HG03135 (cell line): ENCODE measurements at regions not wholly inside any gene's neighbourhood (a gene's known extent, or its start where the extent isn't known, plus 50 kb on each side); places are given as distances from the start of the nearest gene placed in this dataset.
"Not testable (repeated sequence)": the region's sequence is repeated elsewhere in the genome, so short reads cannot be mapped to it uniquely, and the experiment has no call there.

Source experiments
- ATAC-seq: cut with Tn5 transposase; IDR thresholded peaks from one replicate; pipeline ENCODE4 v1.9.1; 2021; ENCODE audit warnings: mild to moderate bottlenecking, moderate library complexity; ENCODE audit not compliant: unreplicated experiment

DNA sequence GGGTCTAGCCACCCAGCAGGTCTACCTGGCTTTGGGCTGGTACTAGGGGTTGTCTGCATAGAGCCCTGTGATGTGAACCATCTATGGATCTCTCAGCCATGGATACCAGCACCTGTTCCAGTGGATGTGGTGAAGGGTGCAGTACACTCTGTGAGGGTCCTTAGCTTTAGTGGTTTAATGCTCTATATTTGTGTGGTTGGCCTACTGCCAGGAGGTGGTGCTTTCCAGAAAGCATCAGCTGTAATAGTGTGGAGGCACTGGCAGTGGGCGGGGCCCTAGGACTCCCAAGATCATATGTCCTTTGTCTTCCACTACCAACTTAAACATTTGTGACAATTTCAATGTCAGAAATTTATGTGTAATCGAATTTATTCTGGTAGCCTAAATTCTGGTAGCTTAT is 1065.1 kb downstream of the RPIA start:
- not testable (repeated sequence) for ATAC-seq

DNA sequence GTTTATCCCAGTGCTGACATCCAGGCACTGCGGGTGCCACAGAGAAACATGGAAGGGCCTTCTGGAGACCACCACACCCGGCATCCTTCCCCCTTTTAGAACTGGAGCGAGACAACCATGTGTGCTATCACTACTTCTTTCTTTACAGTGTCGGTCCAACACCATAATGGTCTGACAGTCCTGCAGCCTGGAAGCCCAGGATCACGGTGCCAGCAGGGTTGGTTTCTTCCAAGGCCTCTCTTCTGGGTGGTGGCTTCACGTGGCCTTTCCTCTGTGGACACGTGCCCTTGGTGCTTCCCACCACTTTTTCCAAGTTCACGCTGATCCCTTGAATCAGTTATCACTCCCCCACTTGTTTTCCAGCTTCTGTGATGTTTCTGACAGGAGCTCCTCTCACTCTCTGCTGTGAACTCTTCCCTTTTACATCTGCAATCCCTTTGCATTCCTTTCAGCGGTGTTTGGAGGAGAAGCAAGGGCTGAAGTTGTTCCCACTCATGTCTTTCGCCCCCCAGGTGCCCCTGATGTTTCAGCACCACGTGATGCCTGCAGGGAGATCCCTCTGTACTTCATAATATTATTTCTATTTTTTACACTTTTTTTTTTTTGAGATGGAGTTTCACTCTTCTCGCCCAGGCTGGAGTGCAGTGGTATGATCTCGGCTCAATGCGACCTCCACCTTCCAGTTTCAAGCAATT is 1067.0 kb downstream of the RPIA start:
- not testable (repeated sequence) for ATAC-seq

- ATAC-seq: not testable (repeated sequence)
Observed at GRCh38 chr2:89760762-89761161, 1069.3 kb downstream of the RPIA start.

GRCh38 chr2:89761171-89761570 is 1069.7 kb downstream of the RPIA start:
- not testable (repeated sequence) for ATAC-seq

DNA sequence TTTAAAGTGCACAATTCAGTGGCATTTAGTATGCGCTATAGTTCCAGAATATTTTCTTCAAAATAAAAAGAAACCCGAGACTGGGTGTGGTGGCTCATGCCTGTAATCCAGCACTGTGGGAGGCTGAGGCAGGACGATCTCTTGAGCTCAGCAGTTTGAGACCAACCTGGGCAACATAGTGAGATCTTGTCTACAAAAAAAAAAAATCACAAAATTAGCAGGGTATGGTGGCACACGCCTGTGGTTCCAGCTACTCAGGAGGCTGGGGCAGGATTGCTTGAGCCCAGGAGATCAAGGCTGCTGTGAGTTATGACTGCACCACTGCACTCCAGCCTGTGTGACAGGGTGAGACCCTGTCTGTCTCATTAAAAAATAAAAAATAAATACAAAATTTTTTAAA is 1070.4 kb downstream of the RPIA start:
- not testable (repeated sequence) for ATAC-seq

GRCh38 chr2:89762461-89763253 is 1071.2 kb downstream of the RPIA start:
- not testable (repeated sequence) for ATAC-seq

- no peak for ATAC-seq
Observed at GRCh38 chr2:89763254-89763580, 1071.7 kb downstream of the RPIA start.

DNA sequence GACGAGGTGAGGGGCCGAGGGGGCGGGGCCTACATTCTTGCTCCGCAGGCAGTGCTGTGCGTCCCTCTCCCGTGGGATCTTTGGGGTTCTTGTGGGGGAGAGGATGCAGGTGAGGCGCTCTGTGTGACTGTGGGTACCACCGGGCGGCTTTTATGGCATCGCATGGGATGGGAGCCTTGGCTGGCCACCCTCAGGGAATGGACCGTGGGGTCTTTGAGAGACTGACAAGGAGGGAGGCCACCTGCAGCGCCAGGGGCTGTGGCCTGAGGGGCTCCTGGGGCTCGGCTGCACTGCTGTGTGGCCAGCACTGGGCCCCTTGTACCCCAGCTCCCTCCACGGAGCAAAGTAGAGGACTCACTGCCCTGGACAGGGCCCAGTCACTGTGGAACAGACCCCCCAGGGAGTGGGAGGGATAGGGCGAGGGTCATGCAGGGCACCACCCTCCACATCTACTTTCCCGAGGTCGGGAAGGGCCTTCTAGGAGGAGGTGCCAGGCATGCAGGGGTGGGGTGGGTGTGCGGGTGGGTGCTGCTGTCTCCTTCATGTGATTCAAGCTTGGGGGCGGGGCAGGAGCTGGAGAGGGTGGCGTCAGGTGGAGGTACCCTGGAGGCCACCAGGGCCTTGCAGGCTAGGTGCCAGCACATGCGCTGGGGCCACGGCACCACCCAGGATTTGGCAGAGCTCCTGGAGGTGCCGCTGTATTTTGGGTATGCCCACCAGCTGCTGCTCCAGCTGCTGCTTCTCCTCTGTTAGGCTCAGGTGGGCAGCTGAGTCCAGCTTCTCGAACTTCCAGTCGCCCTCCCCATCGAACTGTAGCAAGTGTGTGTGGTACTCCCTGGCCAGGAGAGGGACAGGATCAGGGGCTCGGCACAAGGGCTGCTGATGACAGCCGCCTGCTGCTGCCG is 1072.4 kb downstream of the RPIA start:
- no peak for ATAC-seq

GRCh38 chr2:89764571-89765360 is 1073.3 kb downstream of the RPIA start:
- ATAC-seq: not testable (repeated sequence)

DNA sequence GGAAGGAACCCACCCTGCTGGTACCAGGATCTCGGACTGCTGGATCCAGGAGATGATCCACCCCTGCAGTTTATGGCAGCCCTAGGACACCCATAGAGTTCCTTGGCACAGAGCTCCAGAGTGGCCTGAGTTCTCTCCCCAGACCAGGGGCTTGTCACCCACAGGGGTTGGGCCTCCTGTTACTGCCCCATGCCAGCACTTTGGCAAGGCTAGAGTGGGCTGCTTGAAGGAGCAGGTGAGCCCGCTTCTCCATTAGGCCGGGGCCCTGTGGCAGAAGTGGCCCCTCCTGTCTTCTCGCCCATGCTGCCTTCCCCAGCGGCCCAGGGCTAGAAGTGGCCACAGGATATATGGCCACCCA is 1073.9 kb downstream of the RPIA start:
- not testable (repeated sequence) for ATAC-seq

- ATAC-seq: not testable (repeated sequence)
Observed at GRCh38 chr2:89766141-89766990, 1074.9 kb downstream of the RPIA start.

DNA sequence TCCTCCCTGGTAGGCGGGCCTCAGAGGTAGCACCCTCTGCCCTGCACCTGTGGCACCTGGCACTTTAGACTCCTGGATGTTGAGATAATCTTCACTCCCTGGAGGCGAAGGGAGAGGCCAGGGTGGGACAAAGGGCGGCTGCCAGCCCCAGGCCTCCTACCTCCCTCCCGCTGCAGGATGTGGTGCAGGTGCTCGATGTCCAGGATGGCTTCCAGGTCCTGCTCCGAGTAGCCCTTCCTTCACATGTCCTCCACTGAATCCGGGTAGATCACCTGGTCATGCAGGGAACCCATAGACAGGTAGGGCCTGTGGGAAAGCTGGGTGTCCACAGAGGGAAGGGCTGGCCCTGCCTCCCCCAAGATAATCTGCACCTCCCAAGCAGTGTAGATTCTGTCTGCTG is 1075.6 kb downstream of the RPIA start:
- ATAC-seq: not testable (repeated sequence)

DNA sequence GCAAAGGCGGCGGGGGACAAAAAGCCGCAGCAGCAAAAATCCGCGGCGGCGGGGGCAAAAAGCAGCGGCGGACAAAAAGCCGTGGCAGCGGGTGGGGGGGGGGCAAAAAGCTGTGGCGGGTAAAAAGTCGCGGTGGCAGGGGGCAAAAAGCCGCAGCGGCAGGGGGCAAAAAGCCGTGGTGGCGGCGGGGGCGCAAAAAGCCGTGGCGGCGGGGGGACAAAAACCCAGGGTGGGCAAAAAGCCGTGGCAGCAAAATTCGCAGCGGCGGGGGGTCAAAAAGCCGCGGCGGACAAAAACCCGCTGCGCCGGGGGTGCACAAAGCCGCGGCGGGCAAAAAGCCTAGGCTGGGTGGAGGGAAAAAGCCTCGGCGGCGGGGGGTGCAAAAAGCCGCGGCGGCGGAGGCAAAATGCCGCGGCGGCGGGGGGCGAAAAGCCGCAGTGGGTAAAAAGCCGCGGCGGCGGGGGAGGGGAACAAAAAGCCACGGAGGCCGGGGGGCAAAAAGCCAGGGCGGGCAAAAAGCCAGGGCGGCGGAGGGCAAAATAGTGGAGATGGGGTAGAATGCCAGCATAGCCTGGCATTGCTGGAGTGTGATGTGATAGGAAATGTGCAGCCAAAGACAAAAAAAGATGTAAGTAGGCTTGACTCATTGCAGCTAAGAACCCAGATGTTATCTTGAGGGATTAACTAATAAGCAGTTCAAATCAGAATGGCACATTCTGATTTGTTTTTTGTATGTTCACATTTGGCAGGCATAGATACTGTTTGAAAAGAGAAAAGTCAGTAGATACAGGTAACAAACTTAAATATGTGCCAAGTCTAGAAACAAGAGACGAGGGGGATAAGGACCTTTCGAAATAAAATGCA is 1076.3 kb downstream of the RPIA start:
- ATAC-seq: no peak

DNA sequence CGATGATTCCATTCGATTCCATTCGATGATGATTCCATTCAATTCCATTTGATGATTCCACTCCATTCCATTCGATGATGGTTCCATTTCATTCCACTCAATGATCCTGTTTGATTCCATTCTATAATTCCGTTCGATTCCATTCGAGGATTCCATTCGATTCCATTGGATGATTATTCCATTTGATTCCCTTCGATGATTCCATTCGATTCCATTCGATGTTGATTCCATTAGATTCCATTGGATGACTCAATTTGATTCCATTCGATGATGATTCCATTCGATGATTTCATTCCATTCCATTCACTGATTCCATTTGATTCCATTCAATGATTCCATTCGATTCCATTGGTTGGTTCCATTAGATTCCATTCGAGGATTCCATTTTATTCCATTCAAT is 1084.4 kb downstream of the RPIA start:
- ATAC-seq: no peak

DNA sequence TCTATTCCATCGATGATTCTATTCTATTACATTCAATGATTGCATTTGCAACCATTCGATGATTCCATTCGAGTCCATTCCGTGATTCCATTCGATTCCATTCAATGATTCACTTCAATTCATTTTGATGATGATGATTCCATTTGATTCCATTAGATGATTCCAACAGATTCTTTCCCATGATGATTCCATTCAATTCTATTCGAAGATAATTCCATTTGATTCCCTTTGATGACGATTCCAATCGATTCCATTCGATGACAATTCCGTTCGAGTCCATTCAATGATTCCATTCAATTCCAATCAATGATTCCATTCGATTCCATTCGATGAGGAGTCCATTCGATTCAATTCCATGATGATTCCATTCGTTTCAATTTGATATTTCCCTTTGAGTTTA is 1088.8 kb downstream of the RPIA start:
- ATAC-seq: no peak

GRCh38 chr2:89781962-89782361 is 1090.5 kb downstream of the RPIA start:
- no peak for ATAC-seq

GRCh38 chr2:89784960-89785359 is 1093.5 kb downstream of the RPIA start:
- no peak for ATAC-seq

GRCh38 chr2:89785528-89785927 is 1094.1 kb downstream of the RPIA start:
- ATAC-seq: not testable (repeated sequence)

DNA sequence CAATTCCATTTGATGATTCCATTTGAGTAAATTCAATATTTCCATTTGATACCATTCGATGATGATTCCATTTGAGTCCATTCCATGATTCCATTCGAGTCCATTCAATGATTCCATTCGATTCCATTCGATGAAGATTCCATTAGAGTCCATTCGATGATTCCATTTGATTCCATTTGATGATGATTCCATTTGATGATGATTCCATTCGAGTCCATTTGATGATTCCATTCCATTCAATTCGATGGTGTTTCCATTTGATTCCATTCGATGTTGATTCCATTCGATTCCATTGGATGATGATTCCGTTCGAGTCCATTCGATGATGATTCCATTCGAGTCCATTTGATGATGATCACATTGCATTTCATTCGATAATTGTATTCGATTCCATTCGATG is 1095.2 kb downstream of the RPIA start:
- not testable (repeated sequence) for ATAC-seq
